Nephron progenitor cell (in vitro differentiated cells): ENCODE measurements at regions not wholly inside any gene's neighbourhood (a gene's known extent, or its start where the extent isn't known, plus 50 kb on each side); places are given as distances from the start of the nearest gene placed in this dataset.

ENCODE experiments used
- DNase-seq: peaks from one replicate; pipeline ENCODE4 v3.0.0; 2021
- H3K27ac Mint-ChIP-seq: 2 replicates; pipeline ENCODE4 v1.8.0; 2021; ENCODE audit warnings: mild to moderate bottlenecking, moderate library complexity, mixed read lengths
- H3K27me3 Mint-ChIP-seq: 2 replicates; pipeline ENCODE4 v1.8.0; 2021; ENCODE audit warnings: mild to moderate bottlenecking, low read depth, mixed read lengths; ENCODE audit not compliant: poor library complexity
- H3K36me3 Mint-ChIP-seq: 2 replicates; pipeline ENCODE4 v1.8.0; 2021; ENCODE audit warnings: low read depth, mixed read lengths
- H3K4me1 Mint-ChIP-seq: 2 replicates; pipeline ENCODE4 v1.8.0; 2021; ENCODE audit warnings: mixed read lengths
- H3K4me3 Mint-ChIP-seq: 2 replicates; pipeline ENCODE4 v1.8.0; 2021; ENCODE audit warnings: mild to moderate bottlenecking, moderate library complexity, mixed read lengths
- H3K9me3 Mint-ChIP-seq: 2 replicates; pipeline ENCODE4 v1.8.0; 2021; ENCODE audit warnings: mild to moderate bottlenecking, moderate library complexity, mixed read lengths
- TF ChIP-seq, protein P1 (sequence below): fragments of 200-600 bp; sonication (generic); IDR thresholded peaks from 2 replicates; pipeline ENCODE4 v1.5.0; 2021; ENCODE audit warnings: antibody characterized with exemption

DNA sequence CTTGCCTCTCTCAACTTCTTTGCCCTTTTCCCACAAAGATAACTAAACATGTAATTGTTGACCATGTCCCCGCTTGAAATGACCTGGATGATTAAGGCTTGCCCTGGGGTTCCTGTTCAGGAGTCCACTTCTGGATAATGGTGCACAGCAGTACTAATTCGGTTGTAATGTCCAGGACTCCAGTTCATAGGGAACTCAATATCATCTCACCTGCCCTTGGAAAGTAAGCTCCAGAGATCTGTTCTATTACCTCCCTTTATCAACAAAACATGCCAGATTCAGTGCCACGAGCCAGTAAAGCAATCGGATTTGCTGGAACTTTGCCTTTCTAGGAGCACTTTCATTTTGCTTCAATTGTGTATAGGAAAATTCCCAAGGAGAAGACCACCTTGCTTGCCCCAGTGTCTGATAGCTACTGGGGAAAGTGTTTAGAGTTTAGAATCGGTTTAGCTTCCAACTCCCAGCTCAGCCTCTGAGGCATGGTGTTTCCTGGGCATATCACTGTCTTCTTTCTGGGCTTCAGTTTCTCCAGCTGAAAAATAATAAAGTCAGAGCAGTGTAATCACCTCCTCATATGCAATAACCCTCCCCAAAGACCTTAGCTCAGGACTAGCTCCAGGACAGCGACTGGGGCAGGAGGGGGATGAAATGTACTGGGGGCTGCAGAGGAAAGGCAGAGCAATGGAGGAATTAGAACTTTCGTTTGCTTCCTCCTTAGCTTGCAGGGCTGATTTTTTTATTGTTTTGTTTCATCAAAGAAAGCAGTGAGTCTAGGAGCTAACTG lies 162.6 kb upstream of the CYRIA start:
- Mint-ChIP-seq H3K27me3 (peaks cover under 1% of the 10 kb centered on the region), H3K4me1 (no peaks in the 10 kb centered on the region), H3K36me3 (no peaks in the 10 kb centered on the region), H3K27ac (no peak overlapping the region), H3K4me3 (no peak overlapping the region), H3K9me3 (peaks cover 4% of the 10 kb centered on the region)
- TF ChIP-seq, protein P1, sequence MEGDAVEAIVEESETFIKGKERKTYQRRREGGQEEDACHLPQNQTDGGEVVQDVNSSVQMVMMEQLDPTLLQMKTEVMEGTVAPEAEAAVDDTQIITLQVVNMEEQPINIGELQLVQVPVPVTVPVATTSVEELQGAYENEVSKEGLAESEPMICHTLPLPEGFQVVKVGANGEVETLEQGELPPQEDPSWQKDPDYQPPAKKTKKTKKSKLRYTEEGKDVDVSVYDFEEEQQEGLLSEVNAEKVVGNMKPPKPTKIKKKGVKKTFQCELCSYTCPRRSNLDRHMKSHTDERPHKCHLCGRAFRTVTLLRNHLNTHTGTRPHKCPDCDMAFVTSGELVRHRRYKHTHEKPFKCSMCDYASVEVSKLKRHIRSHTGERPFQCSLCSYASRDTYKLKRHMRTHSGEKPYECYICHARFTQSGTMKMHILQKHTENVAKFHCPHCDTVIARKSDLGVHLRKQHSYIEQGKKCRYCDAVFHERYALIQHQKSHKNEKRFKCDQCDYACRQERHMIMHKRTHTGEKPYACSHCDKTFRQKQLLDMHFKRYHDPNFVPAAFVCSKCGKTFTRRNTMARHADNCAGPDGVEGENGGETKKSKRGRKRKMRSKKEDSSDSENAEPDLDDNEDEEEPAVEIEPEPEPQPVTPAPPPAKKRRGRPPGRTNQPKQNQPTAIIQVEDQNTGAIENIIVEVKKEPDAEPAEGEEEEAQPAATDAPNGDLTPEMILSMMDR, result no peak
- DNase-seq, result no peak

DNA sequence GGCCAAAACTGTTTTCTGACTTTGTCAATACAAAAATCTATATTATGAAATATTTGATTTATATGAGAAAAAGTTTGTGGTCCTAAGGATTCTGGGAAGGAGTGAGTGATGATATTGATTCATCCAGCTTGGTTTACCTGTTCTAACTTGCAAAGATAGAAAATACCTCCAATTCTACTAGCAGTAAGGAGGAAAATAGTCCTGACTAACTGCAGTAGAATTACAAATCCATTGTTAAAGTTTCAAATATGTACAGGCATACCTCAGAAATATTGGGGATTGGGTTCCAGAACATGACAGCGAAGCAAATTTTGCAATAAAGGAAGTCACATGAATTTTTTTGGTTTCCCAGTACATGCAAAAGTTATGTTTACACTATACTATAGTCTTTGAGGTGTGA lies 158.8 kb upstream of the CYRIA start:
- no peak for DNase-seq
- H3K4me1 Mint-ChIP-seq, result no peaks in the 10 kb centered on the region
- H3K36me3 Mint-ChIP-seq, result no peaks in the 10 kb centered on the region
- H3K4me3 Mint-ChIP-seq, result no peak overlapping the region
- TF ChIP-seq, protein P1, result no peak
- peaks cover 3% of the 10 kb centered on the region for H3K27me3 Mint-ChIP-seq
- H3K27ac Mint-ChIP-seq, result no peak overlapping the region
- peaks cover 4% of the 10 kb centered on the region for H3K9me3 Mint-ChIP-seq

DNA sequence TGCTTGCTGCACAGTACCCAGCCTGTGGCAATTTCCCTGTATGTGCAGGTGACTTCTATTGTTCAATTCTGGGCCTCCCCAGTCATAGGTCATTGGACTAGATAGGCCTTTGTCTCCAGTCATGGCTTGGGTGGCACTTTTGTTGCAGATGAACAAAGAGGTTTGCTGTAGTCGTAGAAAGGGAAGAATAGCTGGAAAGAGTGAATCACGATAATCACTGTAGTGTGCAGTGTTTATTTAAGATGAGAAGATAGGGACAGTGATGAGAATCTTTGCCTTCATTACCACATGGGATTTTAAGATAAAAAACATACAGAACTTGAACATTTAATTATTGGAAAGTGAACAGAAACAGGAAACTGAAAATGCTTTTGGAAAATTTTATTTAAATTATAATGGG lies 156.1 kb upstream of the CYRIA start:
- Mint-ChIP-seq H3K27me3 (peaks cover 3% of the 10 kb centered on the region), H3K4me1 (no peaks in the 10 kb centered on the region), H3K4me3 (no peak overlapping the region), H3K36me3 (no peaks in the 10 kb centered on the region), H3K9me3 (peaks cover 4% of the 10 kb centered on the region), H3K27ac (no peak overlapping the region)
- no peak for DNase-seq
- TF ChIP-seq, protein P1, result no peak

DNA sequence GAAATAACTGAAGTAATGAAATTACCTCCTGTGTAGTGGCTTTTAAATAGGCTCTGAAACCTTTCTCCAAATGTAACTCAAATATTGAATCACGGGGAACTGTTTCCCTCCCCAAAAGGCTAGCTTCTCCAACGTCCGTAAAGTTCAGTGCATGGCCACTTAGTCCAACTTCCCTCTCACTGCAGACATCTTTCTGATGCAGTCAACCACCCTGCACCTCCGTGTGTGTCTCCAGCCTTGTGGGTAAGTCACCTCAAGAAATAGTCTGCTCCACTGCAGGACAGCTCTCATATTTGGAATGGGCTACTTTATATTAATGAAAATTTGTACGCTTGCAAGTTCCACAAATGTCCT lies 152.5 kb upstream of the CYRIA start:
- no peaks in the 10 kb centered on the region for H3K36me3 Mint-ChIP-seq
- H3K4me1 Mint-ChIP-seq, result no peaks in the 10 kb centered on the region
- peaks cover 2% of the 10 kb centered on the region for H3K27me3 Mint-ChIP-seq
- no peak overlapping the region for H3K4me3 Mint-ChIP-seq
- H3K27ac Mint-ChIP-seq, result no peak overlapping the region
- DNase-seq, result no peak
- H3K9me3 Mint-ChIP-seq, result no peaks in the 10 kb centered on the region
- TF ChIP-seq, protein P1, result no peak

DNA sequence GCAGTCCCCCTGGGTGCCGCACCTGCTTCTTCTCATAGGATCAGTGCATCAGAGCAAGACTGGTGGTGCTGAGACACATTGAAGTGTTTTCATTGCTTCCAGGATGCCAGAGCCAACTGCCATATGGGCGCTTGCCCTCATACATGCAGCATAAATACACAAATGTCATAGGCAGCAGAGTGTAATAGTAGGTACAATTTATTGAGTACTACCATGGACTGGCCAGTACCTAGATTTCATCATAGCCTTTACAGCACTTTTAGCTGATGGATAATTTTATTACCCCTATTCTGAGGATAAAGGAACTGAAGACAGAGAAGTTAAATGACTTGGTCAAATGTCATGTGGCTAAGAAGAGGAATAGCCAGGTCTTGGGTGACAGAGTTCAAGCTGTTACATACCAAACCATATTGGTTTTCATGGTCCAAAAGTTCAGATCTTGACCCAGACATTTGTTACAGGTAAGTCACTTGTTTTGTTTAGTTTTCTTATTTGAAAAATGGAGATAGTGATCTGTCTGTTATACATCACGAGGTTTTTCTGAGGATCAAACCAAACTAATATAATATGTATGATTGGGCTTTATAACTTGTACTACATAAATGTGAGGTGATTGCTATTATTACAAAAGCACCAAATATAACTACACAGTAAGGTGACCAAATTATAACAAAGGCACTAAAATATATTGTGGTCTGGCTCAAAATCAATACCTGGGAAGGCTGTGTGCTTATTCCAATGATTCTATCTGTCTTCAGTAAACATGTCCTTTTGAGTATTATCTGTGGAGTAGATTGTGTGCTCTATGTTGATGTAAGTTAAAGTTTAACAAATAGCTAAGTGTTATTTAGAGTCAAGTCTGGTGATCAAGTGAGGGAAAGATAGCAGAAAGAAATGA lies 151.9 kb upstream of the CYRIA start:
- Mint-ChIP-seq H3K36me3 (no peaks in the 10 kb centered on the region), H3K27me3 (peaks cover 4% of the 10 kb centered on the region), H3K9me3 (no peaks in the 10 kb centered on the region), H3K4me3 (no peak overlapping the region), H3K27ac (no peak overlapping the region), H3K4me1 (no peaks in the 10 kb centered on the region)
- DNase-seq, result no peak
- TF ChIP-seq, protein P1, result no peak
